Ectodermal cell (in vitro differentiated cells): ENCODE measurements at regions not wholly inside any gene's neighbourhood (a gene's known extent, or its start where the extent isn't known, plus 50 kb on each side); places are given as distances from the start of the nearest gene placed in this dataset.

Experiments used
- H3K27ac ChIP-seq: 2 replicates; pipeline ENCODE4 v1.7.0; 2013; ENCODE audit warnings: mild to moderate bottlenecking, low read depth, low read length; ENCODE audit not compliant: insufficient read depth, poor library complexity, severe bottlenecking
- H3K27me3 ChIP-seq: 2 replicates; pipeline ENCODE4 v1.7.0; 2013; ENCODE audit warnings: mild to moderate bottlenecking, low read length; ENCODE audit not compliant: insufficient read depth, control insufficient read depth, poor library complexity, severe bottlenecking
- H3K36me3 ChIP-seq: one replicate; pipeline ENCODE4 v1.7.0; 2013; ENCODE audit warnings: low read length; ENCODE audit not compliant: control insufficient read depth, insufficient read depth
- H3K4me1 ChIP-seq: one replicate; pipeline ENCODE4 v1.7.0; 2013; ENCODE audit warnings: low read length; ENCODE audit not compliant: control insufficient read depth, insufficient read depth
- H3K4me3 ChIP-seq: 2 replicates; pipeline ENCODE4 v1.7.0; 2013; ENCODE audit warnings: low read depth, low read length, control low read depth; ENCODE audit not compliant: insufficient read depth
- H3K9me3 ChIP-seq: 2 replicates; pipeline ENCODE4 v1.7.0; 2013; ENCODE audit warnings: mild to moderate bottlenecking, low read length, moderate library complexity; ENCODE audit not compliant: control insufficient read depth
- WGBS, 2 experiments: methylation state at CpG; one replicate each; pipeline ENCODE4 v1.1.7; 2013; ENCODE audit warnings: missing lambda C conversion rate in 2 of 2; 5-methylcytosine and 5-hydroxymethylcytosine counted together

GRCh38 chr21:40931197-40931596 lies 84.2 kb upstream of the DSCAM start:
- WGBS, 2 experiments: 90% methylated on average over 3 of the region's 3 CpGs

GRCh38 chr21:40936178-40936577 lies 89.2 kb upstream of the DSCAM start:
- Histone ChIP-seq H3K4me1 (no peaks in the 10 kb centered on the region), H3K36me3 (no peaks in the 10 kb centered on the region), H3K9me3 (no peaks in the 10 kb centered on the region), H3K4me3 (no peak overlapping the region), H3K27me3 (no peaks in the 10 kb centered on the region), H3K27ac (no peak overlapping the region)
- 97 to 100% methylated on average over 2 of the region's 2 CpGs for WGBS, 2 experiments

More at GRCh38 chr21:40931197-40931596, 84.2 kb upstream of the DSCAM start:
- Histone ChIP-seq H3K36me3 (no peaks in the 10 kb centered on the region), H3K27ac (no peak overlapping the region), H3K4me1 (no peaks in the 10 kb centered on the region), H3K4me3 (no peak overlapping the region), H3K9me3 (no peaks in the 10 kb centered on the region), H3K27me3 (no peaks in the 10 kb centered on the region)

GRCh38 chr21:40936771-40937261 lies 89.9 kb upstream of the DSCAM start:
- H3K36me3 ChIP-seq: no peaks in the 10 kb centered on the region
- H3K9me3 ChIP-seq: no peaks in the 10 kb centered on the region
- H3K27ac ChIP-seq: no peak overlapping the region
- no peak overlapping the region for H3K4me3 ChIP-seq
- WGBS, 2 experiments: 92 to 95% methylated on average over 10 of the region's 10 CpGs
- no peaks in the 10 kb centered on the region for H3K27me3 ChIP-seq
- no peaks in the 10 kb centered on the region for H3K4me1 ChIP-seq

- Histone ChIP-seq H3K27ac (no peak overlapping the region), H3K27me3 (no peaks in the 10 kb centered on the region), H3K36me3 (no peaks in the 10 kb centered on the region), H3K4me3 (no peak overlapping the region), H3K9me3 (no peaks in the 10 kb centered on the region), H3K4me1 (no peaks in the 10 kb centered on the region)
- 90 to 94% methylated on average over 2 of the region's 2 CpGs for WGBS, 2 experiments
Measured at GRCh38 chr21:40938078-40938477, 91.1 kb upstream of the DSCAM start.

- 83 to 84% methylated on average over 4 of the region's 4 CpGs for WGBS, 2 experiments
- no peaks in the 10 kb centered on the region for H3K27me3 ChIP-seq
- H3K4me3 ChIP-seq: no peak overlapping the region
- H3K9me3 ChIP-seq: no peaks in the 10 kb centered on the region
- H3K27ac ChIP-seq: no peak overlapping the region
- H3K36me3 ChIP-seq: no peaks in the 10 kb centered on the region
- H3K4me1 ChIP-seq: no peaks in the 10 kb centered on the region
Measured at GRCh38 chr21:40938611-40939010, 91.7 kb upstream of the DSCAM start.

GRCh38 chr21:40947713-40948112 lies 100.8 kb upstream of the DSCAM start:
- no peak overlapping the region for H3K4me3 ChIP-seq

GRCh38 chr21:40950970-40951369 lies 104.0 kb upstream of the DSCAM start:
- Histone ChIP-seq H3K9me3 (no peaks in the 10 kb centered on the region), H3K27me3 (no peaks in the 10 kb centered on the region), H3K4me3 (no peak overlapping the region), H3K36me3 (no peaks in the 10 kb centered on the region), H3K27ac (no peak overlapping the region), H3K4me1 (no peaks in the 10 kb centered on the region)

More at GRCh38 chr21:40947713-40948112, 100.8 kb upstream of the DSCAM start:
- Histone ChIP-seq H3K36me3 (no peaks in the 10 kb centered on the region), H3K4me1 (no peaks in the 10 kb centered on the region), H3K27ac (no peak overlapping the region), H3K9me3 (no peaks in the 10 kb centered on the region), H3K27me3 (no peaks in the 10 kb centered on the region)
- 76 to 82% methylated on average over 3 of the region's 3 CpGs for WGBS, 2 experiments

GRCh38 chr21:40952551-40953323 lies 105.8 kb upstream of the DSCAM start:
- no peaks in the 10 kb centered on the region for H3K27me3 ChIP-seq
- no peak overlapping the region for H3K27ac ChIP-seq
- 93 to 96% methylated on average over 4 to 6 of the region's 6 CpGs for WGBS, 2 experiments
- no peaks in the 10 kb centered on the region for H3K9me3 ChIP-seq
- no peak overlapping the region for H3K4me3 ChIP-seq
- H3K4me1 ChIP-seq: no peaks in the 10 kb centered on the region
- no peaks in the 10 kb centered on the region for H3K36me3 ChIP-seq

- Histone ChIP-seq H3K9me3 (no peaks in the 10 kb centered on the region), H3K4me1 (no peaks in the 10 kb centered on the region), H3K27ac (no peak overlapping the region), H3K36me3 (no peaks in the 10 kb centered on the region), H3K27me3 (no peaks in the 10 kb centered on the region), H3K4me3 (no peak overlapping the region)
- 89 to 95% methylated on average over 1 to 2 of the region's 2 CpGs for WGBS, 2 experiments
Measured at GRCh38 chr21:40964691-40965090, 117.7 kb upstream of the DSCAM start.

- H3K4me1 ChIP-seq: no peaks in the 10 kb centered on the region
- no peaks in the 10 kb centered on the region for H3K36me3 ChIP-seq
- H3K27me3 ChIP-seq: no peaks in the 10 kb centered on the region
- H3K4me3 ChIP-seq: no peak overlapping the region
- H3K9me3 ChIP-seq: no peaks in the 10 kb centered on the region
- 2 to 14% methylated on average over 3 of the region's 3 CpGs for WGBS, 2 experiments
- H3K27ac ChIP-seq: no peak overlapping the region
Measured at GRCh38 chr21:40967771-40968170, 120.8 kb upstream of the DSCAM start.
